ENCODE measurements at regions not wholly inside any gene's neighbourhood (a gene's known extent, or its start where the extent isn't known, plus 50 kb on each side); places are given as distances from the start of the nearest gene placed in this dataset.

DNA sequence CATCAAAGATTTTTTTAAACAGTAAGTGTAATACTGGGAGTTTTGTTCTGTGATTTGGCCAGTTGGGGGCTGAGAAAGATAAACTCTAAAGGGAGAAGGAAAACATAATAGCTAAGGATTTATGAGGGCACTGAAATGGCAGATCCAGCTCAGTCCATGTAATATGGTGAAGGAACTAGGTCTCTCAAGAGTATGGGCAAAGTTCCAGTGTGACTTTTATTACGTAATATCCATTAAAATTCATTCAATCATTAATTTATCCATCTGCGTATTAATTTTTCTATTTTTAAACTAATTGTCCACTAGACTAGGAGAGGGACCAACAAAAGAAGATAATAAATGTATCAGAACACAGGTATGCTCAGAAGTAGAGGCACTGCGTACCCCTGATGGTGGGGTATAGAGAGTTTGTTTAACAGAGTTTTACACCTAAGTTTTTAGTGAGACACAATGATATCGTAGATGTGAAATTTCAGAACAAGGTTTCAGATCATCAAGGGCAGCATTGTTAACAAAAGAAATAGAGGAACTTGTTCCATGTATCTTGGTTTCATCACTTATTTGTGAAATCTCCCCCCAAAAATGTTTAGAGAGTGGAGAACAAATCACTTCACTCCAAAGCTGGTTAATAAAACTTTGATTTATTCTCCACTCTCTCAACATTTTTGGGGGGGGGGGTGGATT is 351.1 kb downstream of the GRXCR1 start:
- H3K27ac ChIP-seq (ENCODE audit: low read length): no peak overlapping the region
- H3K36me3 ChIP-seq (ENCODE audit: control insufficient read depth in 2 of 2, insufficient read depth in 2 of 2, low read length in 2 of 2): no peaks in the 10 kb centered on the region
- H3K9ac ChIP-seq (ENCODE audit: low read length in 2 of 2): no peak overlapping the region
- H3K4me1 ChIP-seq (ENCODE audit: control insufficient read depth, insufficient read depth, low read length): no peaks in the 10 kb centered on the region
- no peaks in the 10 kb centered on the region for H3K9me3 ChIP-seq (ENCODE audit: control insufficient read depth in 2 of 2, low read length in 2 of 2)
- no peak overlapping the region for H3K4me3 ChIP-seq (ENCODE audit: low read length in 2 of 2)
- no peaks in the 10 kb centered on the region for H3K27me3 ChIP-seq (ENCODE audit: control insufficient read depth in 1 of 2, insufficient read depth in 2 of 2, low read length in 2 of 2)

DNA sequence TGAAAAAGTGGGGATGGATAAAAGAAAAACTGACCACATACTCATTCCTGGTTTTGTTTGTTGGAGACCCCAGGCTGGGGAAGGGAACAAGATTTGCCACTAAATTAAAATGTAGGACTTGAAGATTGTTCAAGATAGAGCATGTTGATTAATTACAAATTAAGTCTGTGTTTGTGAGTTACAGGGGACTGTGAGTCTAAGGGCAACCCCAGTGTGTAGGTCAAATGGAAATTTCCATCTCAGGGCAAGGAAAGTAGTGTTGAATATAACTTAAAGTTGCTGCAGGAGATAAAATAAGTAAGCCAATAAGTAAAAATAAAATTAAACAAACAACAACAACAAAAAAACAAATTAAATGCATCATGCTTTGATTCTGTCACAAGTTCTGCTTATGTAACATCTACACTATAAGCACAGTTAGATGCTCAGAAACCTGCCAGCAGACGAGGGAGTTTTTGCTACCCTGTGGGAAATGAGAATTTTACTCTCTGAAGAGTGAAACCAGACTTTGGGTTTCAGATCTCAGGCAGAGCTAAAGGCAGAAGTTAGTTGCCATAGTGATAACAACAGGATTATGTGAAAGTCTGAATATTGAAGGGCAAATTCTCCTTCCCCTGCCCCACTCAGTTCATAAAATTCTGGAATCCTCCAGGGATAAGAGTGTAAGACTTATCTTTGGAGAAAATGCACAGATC is 352.3 kb downstream of the GRXCR1 start:
- H3K9me3 ChIP-seq (ENCODE audit: control insufficient read depth in 2 of 2, low read length in 2 of 2): no peaks in the 10 kb centered on the region
- H3K36me3 ChIP-seq (ENCODE audit: control insufficient read depth in 2 of 2, insufficient read depth in 2 of 2, low read length in 2 of 2): no peaks in the 10 kb centered on the region
- H3K27me3 ChIP-seq (ENCODE audit: control insufficient read depth in 1 of 2, insufficient read depth in 2 of 2, low read length in 2 of 2): no peaks in the 10 kb centered on the region
- no peaks in the 10 kb centered on the region for H3K4me1 ChIP-seq (ENCODE audit: control insufficient read depth, insufficient read depth, low read length)
- no peak overlapping the region for H3K4me3 ChIP-seq (ENCODE audit: low read length in 2 of 2)
- no peak overlapping the region for H3K9ac ChIP-seq (ENCODE audit: low read length in 2 of 2)
- H3K27ac ChIP-seq (ENCODE audit: low read length): no peak overlapping the region

DNA sequence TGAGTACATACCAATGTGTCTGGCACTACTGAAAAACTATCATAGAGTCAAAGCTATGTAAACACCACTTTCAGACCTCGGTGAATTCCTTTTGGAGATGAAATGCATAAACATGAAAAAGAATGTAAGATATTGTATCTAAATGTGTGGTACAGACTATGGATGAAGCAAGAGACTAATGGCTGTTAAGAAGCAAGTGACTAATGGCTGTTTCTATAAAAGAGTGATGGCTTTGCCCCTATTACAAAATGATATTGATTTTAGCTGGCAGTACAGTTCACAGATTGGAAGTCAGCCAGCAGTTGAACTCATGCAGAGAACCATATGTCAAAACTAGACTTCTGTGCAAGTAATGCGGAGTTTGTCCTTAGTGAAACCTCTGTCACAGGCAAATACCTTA is 359.3 kb downstream of the GRXCR1 start:
- Histone ChIP-seq H3K27ac (ENCODE audit: low read length) (no peak overlapping the region), H3K36me3 (ENCODE audit: control insufficient read depth in 2 of 2, insufficient read depth in 2 of 2, low read length in 2 of 2) (no peaks in the 10 kb centered on the region)

DNA sequence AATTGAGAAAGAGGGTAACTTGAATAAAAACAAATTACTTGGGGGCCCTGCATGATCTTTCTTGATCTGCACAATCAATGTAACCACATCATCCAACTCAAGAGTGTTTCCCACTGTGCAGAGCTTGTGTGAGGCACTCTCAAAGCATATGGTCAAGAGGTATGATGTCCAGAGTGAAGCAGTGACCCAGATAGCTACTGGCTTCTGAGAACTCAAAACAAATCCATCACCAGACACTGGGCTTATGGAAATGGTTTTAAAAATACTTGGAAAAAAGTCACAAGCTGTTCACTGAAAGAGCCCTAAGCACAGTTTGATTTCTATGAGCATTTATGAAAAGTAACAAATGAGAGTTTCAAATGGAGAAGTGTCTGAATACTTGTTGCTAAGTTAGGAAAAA is 361.0 kb downstream of the GRXCR1 start:
- Histone ChIP-seq H3K27me3 (ENCODE audit: control insufficient read depth in 1 of 2, insufficient read depth in 2 of 2, low read length in 2 of 2) (no peaks in the 10 kb centered on the region), H3K9ac (ENCODE audit: low read length in 2 of 2) (no peak overlapping the region)

More for the DNA sequence above, 359.3 kb downstream of the GRXCR1 start:
- Histone ChIP-seq H3K4me1 (ENCODE audit: control insufficient read depth, insufficient read depth, low read length) (no peaks in the 10 kb centered on the region), H3K9me3 (ENCODE audit: control insufficient read depth in 2 of 2, low read length in 2 of 2) (no peaks in the 10 kb centered on the region), H3K9ac (ENCODE audit: low read length in 2 of 2) (no peak overlapping the region), H3K4me3 (ENCODE audit: low read length in 2 of 2) (no peak overlapping the region), H3K27me3 (ENCODE audit: control insufficient read depth in 1 of 2, insufficient read depth in 2 of 2, low read length in 2 of 2) (no peaks in the 10 kb centered on the region)

DNA sequence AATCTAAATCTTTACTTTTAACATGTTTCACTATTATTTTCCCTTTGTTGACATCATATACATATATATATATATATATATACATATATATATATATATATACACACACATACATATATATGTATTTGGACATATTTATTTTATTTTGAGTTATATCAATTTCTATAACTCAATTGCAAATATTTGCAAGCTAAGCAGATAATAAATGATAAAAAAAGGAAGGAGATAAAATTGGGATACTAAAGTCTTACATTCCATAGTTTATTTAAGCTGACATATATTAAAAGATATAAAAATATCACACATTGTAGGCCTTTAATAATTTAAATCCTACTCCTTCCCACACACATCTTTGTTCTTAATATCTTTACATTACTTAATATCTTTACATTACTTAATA is 372.2 kb downstream of the GRXCR1 start:
- H3K4me3 ChIP-seq (ENCODE audit: low read length in 2 of 2): no peak overlapping the region
- H3K36me3 ChIP-seq (ENCODE audit: control insufficient read depth in 2 of 2, insufficient read depth in 2 of 2, low read length in 2 of 2): no peaks in the 10 kb centered on the region
- H3K27ac ChIP-seq (ENCODE audit: low read length): no peak overlapping the region
- H3K9me3 ChIP-seq (ENCODE audit: control insufficient read depth in 2 of 2, low read length in 2 of 2): peaks cover 0 to 2% of the 10 kb centered on the region in 2 donors
- H3K27me3 ChIP-seq (ENCODE audit: control insufficient read depth in 1 of 2, insufficient read depth in 2 of 2, low read length in 2 of 2): no peaks in the 10 kb centered on the region
- H3K9ac ChIP-seq (ENCODE audit: low read length in 2 of 2): no peak overlapping the region
- H3K4me1 ChIP-seq (ENCODE audit: control insufficient read depth, insufficient read depth, low read length): no peaks in the 10 kb centered on the region

More for the DNA sequence above, 361.0 kb downstream of the GRXCR1 start:
- Histone ChIP-seq H3K36me3 (ENCODE audit: control insufficient read depth in 2 of 2, insufficient read depth in 2 of 2, low read length in 2 of 2) (no peaks in the 10 kb centered on the region), H3K27ac (ENCODE audit: low read length) (no peak overlapping the region), H3K9me3 (ENCODE audit: control insufficient read depth in 2 of 2, low read length in 2 of 2) (peaks cover 0 to 2% of the 10 kb centered on the region in 2 donors), H3K4me3 (ENCODE audit: low read length in 2 of 2) (no peak overlapping the region), H3K4me1 (ENCODE audit: control insufficient read depth, insufficient read depth, low read length) (no peaks in the 10 kb centered on the region)

DNA sequence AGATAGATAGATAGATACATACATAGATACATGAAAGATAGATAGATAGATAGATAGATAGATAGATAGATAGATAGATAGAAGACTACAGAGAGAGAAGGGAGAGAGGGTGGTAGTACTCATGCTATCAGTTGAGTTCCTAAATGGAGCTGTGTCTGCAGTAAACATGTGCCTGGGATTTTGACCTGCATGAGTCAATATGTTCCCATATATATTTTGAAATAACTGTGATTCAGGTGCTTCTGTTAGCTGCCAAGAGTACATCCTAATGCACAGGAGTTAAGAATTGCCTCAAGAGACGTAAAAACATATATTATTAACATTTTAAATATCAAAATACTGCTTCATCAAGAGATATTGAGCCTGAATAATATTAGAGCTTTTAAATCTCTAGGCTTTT is 379.4 kb downstream of the GRXCR1 start:
- Histone ChIP-seq H3K9ac (ENCODE audit: low read length in 2 of 2) (no peak overlapping the region), H3K27me3 (ENCODE audit: control insufficient read depth in 1 of 2, insufficient read depth in 2 of 2, low read length in 2 of 2) (no peaks in the 10 kb centered on the region), H3K4me1 (ENCODE audit: control insufficient read depth, insufficient read depth, low read length) (no peaks in the 10 kb centered on the region), H3K36me3 (ENCODE audit: control insufficient read depth in 2 of 2, insufficient read depth in 2 of 2, low read length in 2 of 2) (no peaks in the 10 kb centered on the region), H3K27ac (ENCODE audit: low read length) (no peak overlapping the region), H3K4me3 (ENCODE audit: low read length in 2 of 2) (no peak overlapping the region), H3K9me3 (ENCODE audit: control insufficient read depth in 2 of 2, low read length in 2 of 2) (no peaks in the 10 kb centered on the region)

DNA sequence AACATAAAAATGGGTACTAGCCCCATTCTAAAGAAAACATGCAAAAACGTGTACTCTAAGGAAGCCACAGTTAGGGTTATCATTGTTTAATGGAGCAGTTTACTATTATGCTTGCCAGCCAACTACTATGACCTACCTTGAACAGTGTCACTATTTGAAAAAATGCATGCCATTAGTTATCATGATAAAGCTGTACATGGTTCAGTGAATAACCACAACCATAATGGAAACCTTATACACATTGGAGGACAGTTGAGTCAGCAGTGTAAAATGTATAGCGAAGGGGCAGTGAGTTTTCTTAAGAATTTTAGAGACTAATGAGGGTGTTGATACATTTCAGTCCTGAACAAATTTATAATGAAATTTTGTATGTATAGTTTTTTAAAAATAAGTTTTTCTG is 381.9 kb downstream of the GRXCR1 start:
- Histone ChIP-seq H3K27me3 (ENCODE audit: control insufficient read depth in 1 of 2, insufficient read depth in 2 of 2, low read length in 2 of 2) (no peaks in the 10 kb centered on the region), H3K9me3 (ENCODE audit: control insufficient read depth in 2 of 2, low read length in 2 of 2) (no peaks in the 10 kb centered on the region), H3K4me3 (ENCODE audit: low read length in 2 of 2) (no peak overlapping the region)

DNA sequence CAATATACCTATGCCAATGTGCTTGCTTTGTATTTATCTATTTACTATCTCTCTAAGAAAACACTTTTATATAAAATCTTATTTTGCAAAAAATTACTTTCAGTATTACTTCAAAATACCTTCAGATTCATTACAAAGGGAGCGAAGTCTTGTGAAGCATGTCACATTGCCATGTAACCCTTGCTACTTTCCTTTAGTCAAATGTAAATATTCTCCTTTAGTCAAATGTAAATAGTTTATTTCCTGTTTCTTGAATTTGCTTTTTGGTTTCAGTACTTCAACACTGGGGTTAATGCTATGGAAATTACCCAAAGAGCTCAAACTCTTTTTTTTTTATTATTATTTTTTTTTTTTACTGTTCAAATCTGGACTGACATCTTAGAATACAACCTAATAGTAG is 383.3 kb downstream of the GRXCR1 start:
- Histone ChIP-seq H3K27me3 (ENCODE audit: control insufficient read depth in 1 of 2, insufficient read depth in 2 of 2, low read length in 2 of 2) (no peaks in the 10 kb centered on the region), H3K9ac (ENCODE audit: low read length in 2 of 2) (no peak overlapping the region), H3K4me1 (ENCODE audit: control insufficient read depth, insufficient read depth, low read length) (no peaks in the 10 kb centered on the region), H3K27ac (ENCODE audit: low read length) (no peak overlapping the region), H3K36me3 (ENCODE audit: control insufficient read depth in 2 of 2, insufficient read depth in 2 of 2, low read length in 2 of 2) (no peaks in the 10 kb centered on the region), H3K4me3 (ENCODE audit: low read length in 2 of 2) (no peak overlapping the region), H3K9me3 (ENCODE audit: control insufficient read depth in 2 of 2, low read length in 2 of 2) (no peaks in the 10 kb centered on the region)

More for the DNA sequence above, 381.9 kb downstream of the GRXCR1 start:
- H3K36me3 ChIP-seq (ENCODE audit: control insufficient read depth in 2 of 2, insufficient read depth in 2 of 2, low read length in 2 of 2): no peaks in the 10 kb centered on the region
- H3K4me1 ChIP-seq (ENCODE audit: control insufficient read depth, insufficient read depth, low read length): no peaks in the 10 kb centered on the region
- no peak overlapping the region for H3K9ac ChIP-seq (ENCODE audit: low read length in 2 of 2)
- H3K27ac ChIP-seq (ENCODE audit: low read length): no peak overlapping the region

DNA sequence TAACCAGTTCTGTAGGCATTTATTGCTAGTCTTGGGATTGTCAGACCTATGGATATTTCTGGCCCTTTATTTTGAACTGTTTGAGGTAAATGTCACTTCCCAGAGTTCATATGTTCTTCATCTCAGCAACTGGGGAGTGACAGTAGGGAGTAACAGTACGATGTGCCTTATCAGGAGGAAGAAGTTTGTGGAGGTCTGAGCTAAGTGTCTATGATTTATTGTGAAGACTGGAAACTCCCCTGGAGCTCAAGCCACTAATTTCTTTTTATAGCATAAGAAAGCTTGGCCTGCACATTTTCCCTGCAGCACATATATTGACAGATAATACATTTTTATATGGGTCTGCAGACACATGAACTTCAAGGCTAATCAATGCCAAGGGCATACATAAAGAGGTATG is 383.8 kb downstream of the GRXCR1 start:
- H3K9me3 ChIP-seq (ENCODE audit: control insufficient read depth in 2 of 2, low read length in 2 of 2): no peaks in the 10 kb centered on the region
- H3K9ac ChIP-seq (ENCODE audit: low read length in 2 of 2): no peak overlapping the region
- H3K27me3 ChIP-seq (ENCODE audit: control insufficient read depth in 1 of 2, insufficient read depth in 2 of 2, low read length in 2 of 2): no peaks in the 10 kb centered on the region
- no peak overlapping the region for H3K27ac ChIP-seq (ENCODE audit: low read length)
- H3K4me3 ChIP-seq (ENCODE audit: low read length in 2 of 2): no peak overlapping the region
- no peaks in the 10 kb centered on the region for H3K36me3 ChIP-seq (ENCODE audit: control insufficient read depth in 2 of 2, insufficient read depth in 2 of 2, low read length in 2 of 2)
- H3K4me1 ChIP-seq (ENCODE audit: control insufficient read depth, insufficient read depth, low read length): no peaks in the 10 kb centered on the region

DNA sequence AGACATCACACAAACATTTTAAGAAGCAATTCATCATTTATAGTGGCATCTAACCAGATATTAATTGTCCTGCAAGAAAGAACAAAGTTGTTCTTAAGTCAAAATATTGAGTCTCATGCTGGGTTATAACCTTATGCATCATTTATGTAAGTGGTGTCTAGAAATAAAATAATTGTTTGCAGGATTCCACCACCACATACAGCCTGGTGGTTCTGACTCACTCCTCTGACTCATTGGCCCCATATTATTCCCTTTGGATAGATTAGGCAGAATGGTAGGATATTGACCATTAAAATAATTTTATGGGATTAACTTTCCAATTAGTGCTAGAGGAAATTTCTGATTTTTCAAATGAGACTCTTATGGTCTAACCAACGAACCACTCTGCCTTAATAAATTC is 384.5 kb downstream of the GRXCR1 start:
- Histone ChIP-seq H3K27me3 (ENCODE audit: control insufficient read depth in 1 of 2, insufficient read depth in 2 of 2, low read length in 2 of 2) (no peaks in the 10 kb centered on the region), H3K9me3 (ENCODE audit: control insufficient read depth in 2 of 2, low read length in 2 of 2) (no peaks in the 10 kb centered on the region), H3K27ac (ENCODE audit: low read length) (no peak overlapping the region), H3K9ac (ENCODE audit: low read length in 2 of 2) (no peak overlapping the region), H3K36me3 (ENCODE audit: control insufficient read depth in 2 of 2, insufficient read depth in 2 of 2, low read length in 2 of 2) (no peaks in the 10 kb centered on the region), H3K4me3 (ENCODE audit: low read length in 2 of 2) (no peak overlapping the region), H3K4me1 (ENCODE audit: control insufficient read depth, insufficient read depth, low read length) (no peaks in the 10 kb centered on the region)

DNA sequence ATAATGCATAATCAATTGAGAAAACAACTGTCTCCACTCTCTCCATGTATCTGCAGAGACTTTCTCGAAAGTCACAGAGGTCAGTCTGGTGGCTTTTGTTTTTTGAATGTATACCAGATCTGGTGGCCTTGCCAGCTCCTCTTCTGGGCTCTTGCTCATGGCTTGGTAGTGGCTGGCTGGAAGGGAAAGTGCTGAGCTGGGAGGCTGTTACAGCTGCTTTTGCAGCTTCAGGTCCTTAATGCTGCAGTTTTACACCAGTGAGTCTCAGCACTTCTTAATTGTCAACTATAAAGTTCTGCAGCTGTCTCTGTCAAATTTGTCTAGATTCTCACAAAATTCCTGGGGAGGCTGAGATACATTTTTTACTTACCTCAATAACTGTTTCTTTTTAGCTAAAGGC is 390.0 kb downstream of the GRXCR1 start:
- H3K36me3 ChIP-seq (ENCODE audit: control insufficient read depth in 2 of 2, insufficient read depth in 2 of 2, low read length in 2 of 2): no peaks in the 10 kb centered on the region
- no peak overlapping the region for H3K27ac ChIP-seq (ENCODE audit: low read length)
- no peak overlapping the region for H3K9ac ChIP-seq (ENCODE audit: low read length in 2 of 2)
- no peaks in the 10 kb centered on the region for H3K4me1 ChIP-seq (ENCODE audit: control insufficient read depth, insufficient read depth, low read length)
- H3K27me3 ChIP-seq (ENCODE audit: control insufficient read depth in 1 of 2, insufficient read depth in 2 of 2, low read length in 2 of 2): no peaks in the 10 kb centered on the region
- no peak overlapping the region for H3K4me3 ChIP-seq (ENCODE audit: low read length in 2 of 2)
- H3K9me3 ChIP-seq (ENCODE audit: control insufficient read depth in 2 of 2, low read length in 2 of 2): no peaks in the 10 kb centered on the region

Measured in stomach smooth muscle (tissue), 2 donors.